CD4-positive, alpha-beta T cell (primary cell): ENCODE measurements at regions not wholly inside any gene's neighbourhood (a gene's known extent, or its start where the extent isn't known, plus 50 kb on each side); places are given as distances from the start of the nearest gene placed in this dataset.

ENCODE experiments used
- ATAC-seq: fragments of 200-7000 bp; cut with Tn5 transposase; one replicate; pipeline ENCODE4 v1.10.0; 2022; ENCODE audit warnings: mild to moderate bottlenecking; ENCODE audit not compliant: poor library complexity
- CTCF ChIA-PET: fragments of 350-600 bp; sonication (Branson Sonifier 250); formaldehyde crosslinking; loops from one replicate; lab custom pipeline; 2021; ENCODE audit warnings: antibody characterized with exemption, inconsistent platforms; lab: Charles Lee
- POLR2A ChIA-PET: fragments of 350-600 bp; sonication (Branson Sonifier 250); formaldehyde crosslinking; loops from one replicate; lab custom pipeline; 2021; ENCODE audit warnings: antibody characterized with exemption, inconsistent platforms; lab: Charles Lee
- DNase-seq, 14 experiments: peaks; one replicate each; pipeline ENCODE4 v3.0.0-alpha.2; 2013 to 2020; ENCODE audit warnings: mixed read lengths in 2 of 14
- H3K27ac ChIP-seq, 2 donors: one replicate each; pipeline versions ENCODE4 v1.5.1 to v1.7.0; 2013; ENCODE audit warnings: low read length in 2 of 2, low read depth in 1 of 2, mild to moderate bottlenecking in 1 of 2
- H3K27me3 ChIP-seq, 2 experiments: 1 replicate in 1 of 2; 2 replicates in 1 of 2; pipeline versions ENCODE4 v1.6.1 to v1.7.0; 2013; ENCODE audit warnings: low read length in 2 of 2, control low read depth in 1 of 2, mild to moderate bottlenecking in 1 of 2, moderate library complexity in 1 of 2; ENCODE audit not compliant: insufficient read depth in 2 of 2, control insufficient read depth in 1 of 2
- H3K36me3 ChIP-seq: one replicate; pipeline ENCODE4 v1.6.1; 2013; ENCODE audit warnings: low read length, control low read depth; ENCODE audit not compliant: insufficient read depth
- H3K4me1 ChIP-seq: one replicate; pipeline ENCODE4 v1.6.1; 2013; ENCODE audit warnings: low read length, control low read depth; ENCODE audit not compliant: insufficient read depth
- H3K4me3 ChIP-seq: one replicate; pipeline ENCODE4 v1.5.1; 2013; ENCODE audit warnings: mild to moderate bottlenecking, low read length, moderate library complexity
- H3K9me3 ChIP-seq, 2 experiments: 1 replicate in 1 of 2; 2 replicates in 1 of 2; pipeline versions ENCODE4 v1.6.1 to v1.7.0; 2013; ENCODE audit warnings: low read length in 2 of 2, mild to moderate bottlenecking in 2 of 2, control low read depth in 1 of 2, moderate library complexity in 1 of 2; ENCODE audit not compliant: control insufficient read depth in 1 of 2, insufficient read depth in 1 of 2
- H3K27ac Mint-ChIP-seq: one replicate; pipeline ENCODE4 v1.8.0; 2020; ENCODE audit warnings: mixed read lengths
- H3K27me3 Mint-ChIP-seq: one replicate; pipeline ENCODE4 v1.8.0; 2021; ENCODE audit warnings: mixed read lengths
- H3K36me3 Mint-ChIP-seq: one replicate; pipeline ENCODE4 v1.8.0; 2021; ENCODE audit warnings: low read depth, mixed read lengths
- H3K4me1 Mint-ChIP-seq: one replicate; pipeline ENCODE4 v1.8.0; 2021; ENCODE audit warnings: low read depth, mixed read lengths
- H3K4me3 Mint-ChIP-seq: one replicate; pipeline ENCODE4 v1.8.0; 2020; ENCODE audit warnings: mild to moderate bottlenecking, mixed read lengths
- H3K9me3 Mint-ChIP-seq: one replicate; pipeline ENCODE4 v1.8.0; 2020; ENCODE audit warnings: mixed read lengths
- intact Hi-C, 2 experiments: fragments of 100-400 bp; cut with DNase I in 1 of 2; cut with micrococcal nuclease in 1 of 2; formaldehyde crosslinking; loops; one replicate each; pipeline versions ENCODE4 v1.15.1 to v1.9.0; 2023 to 2025; cut with DNase I, micrococcal nuclease
- TF ChIP-seq, protein P1 (sequence below): fragments of 200-600 bp; IDR thresholded peaks from one replicate; pipeline ENCODE4 v1.8.0; 2022; ENCODE audit warnings: antibody characterized with exemption, mild to moderate bottlenecking

DNA sequence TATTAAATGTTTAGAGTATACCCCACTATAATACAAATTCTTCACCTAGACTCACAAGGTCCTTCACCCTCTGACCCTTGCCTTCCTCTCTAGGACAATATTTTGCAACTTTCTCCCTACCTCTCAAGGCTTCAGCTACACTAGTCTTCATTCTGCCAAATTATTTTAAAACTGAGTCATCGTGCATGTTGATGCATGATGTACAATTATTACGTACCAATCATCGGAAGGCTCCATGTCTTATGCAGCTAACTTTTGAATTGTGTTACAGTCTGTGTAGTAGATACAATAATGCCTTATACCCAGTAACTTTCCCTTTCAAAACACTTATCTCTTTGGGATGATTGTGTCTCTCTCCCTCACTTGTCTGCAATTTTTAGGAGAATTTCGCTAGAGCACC, 98.5 kb upstream of the ROBO2 start:
- no peak for ATAC-seq
- TF ChIP-seq, protein P1, sequence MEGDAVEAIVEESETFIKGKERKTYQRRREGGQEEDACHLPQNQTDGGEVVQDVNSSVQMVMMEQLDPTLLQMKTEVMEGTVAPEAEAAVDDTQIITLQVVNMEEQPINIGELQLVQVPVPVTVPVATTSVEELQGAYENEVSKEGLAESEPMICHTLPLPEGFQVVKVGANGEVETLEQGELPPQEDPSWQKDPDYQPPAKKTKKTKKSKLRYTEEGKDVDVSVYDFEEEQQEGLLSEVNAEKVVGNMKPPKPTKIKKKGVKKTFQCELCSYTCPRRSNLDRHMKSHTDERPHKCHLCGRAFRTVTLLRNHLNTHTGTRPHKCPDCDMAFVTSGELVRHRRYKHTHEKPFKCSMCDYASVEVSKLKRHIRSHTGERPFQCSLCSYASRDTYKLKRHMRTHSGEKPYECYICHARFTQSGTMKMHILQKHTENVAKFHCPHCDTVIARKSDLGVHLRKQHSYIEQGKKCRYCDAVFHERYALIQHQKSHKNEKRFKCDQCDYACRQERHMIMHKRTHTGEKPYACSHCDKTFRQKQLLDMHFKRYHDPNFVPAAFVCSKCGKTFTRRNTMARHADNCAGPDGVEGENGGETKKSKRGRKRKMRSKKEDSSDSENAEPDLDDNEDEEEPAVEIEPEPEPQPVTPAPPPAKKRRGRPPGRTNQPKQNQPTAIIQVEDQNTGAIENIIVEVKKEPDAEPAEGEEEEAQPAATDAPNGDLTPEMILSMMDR = no peak

DNA sequence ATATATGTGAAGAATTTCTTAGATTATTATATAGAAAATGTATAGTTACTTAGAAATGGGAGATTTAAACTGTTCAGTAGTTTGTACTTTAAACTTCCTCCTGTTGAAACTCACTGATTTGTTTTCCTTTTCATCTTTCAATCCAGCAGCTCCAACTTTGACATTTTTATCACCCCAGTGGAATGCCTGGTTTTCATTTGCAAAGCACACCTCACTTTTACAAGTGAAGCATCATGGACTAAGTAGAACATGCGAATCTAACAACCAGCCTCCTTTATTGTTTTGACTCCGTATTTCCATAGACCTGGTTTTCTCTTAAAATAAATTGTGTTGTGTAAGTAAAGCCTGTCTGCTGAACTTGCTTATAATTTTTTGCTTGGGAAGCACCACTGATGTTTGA, 97.8 kb upstream of the ROBO2 start:
- Mint-ChIP-seq H3K4me3 (no peak overlapping the region), H3K36me3 (no peaks in the 10 kb centered on the region), H3K4me1 (no peaks in the 10 kb centered on the region), H3K27me3 (no peaks in the 10 kb centered on the region), H3K9me3 (peaks cover 7% of the 10 kb centered on the region), H3K27ac (no peak overlapping the region)
- Histone ChIP-seq H3K27me3 (no peaks in the 10 kb centered on the region), H3K9me3 (peaks cover 10 to 13% of the 10 kb centered on the region in 2 experiments), H3K4me3 (no peak overlapping the region), H3K36me3 (no peaks in the 10 kb centered on the region), H3K4me1 (no peaks in the 10 kb centered on the region), H3K27ac (no peak overlapping the region)
- ATAC-seq = no peak
- ChIA-PET CTCF (no interaction called here), POLR2A (no interaction called here)
- no peak for DNase-seq
- TF ChIP-seq, protein P1 = no peak
- intact Hi-C loops = no loop called here

More for the DNA sequence above, 98.5 kb upstream of the ROBO2 start:
- Histone ChIP-seq H3K4me3 (no peak overlapping the region), H3K9me3 (peaks cover 7 to 13% of the 10 kb centered on the region in 2 experiments), H3K27ac (no peak overlapping the region), H3K36me3 (no peaks in the 10 kb centered on the region), H3K27me3 (no peaks in the 10 kb centered on the region), H3K4me1 (no peaks in the 10 kb centered on the region)
- no peaks in the 10 kb centered on the region for H3K27me3 Mint-ChIP-seq
- no peak for DNase-seq
- H3K4me1 Mint-ChIP-seq = no peaks in the 10 kb centered on the region
- H3K9me3 Mint-ChIP-seq = peaks cover 5% of the 10 kb centered on the region
- ChIA-PET CTCF (no interaction called here), POLR2A (no interaction called here)
- intact Hi-C loops = no loop called here
- no peak overlapping the region for H3K4me3 Mint-ChIP-seq
- H3K27ac Mint-ChIP-seq = no peak overlapping the region
- H3K36me3 Mint-ChIP-seq = no peaks in the 10 kb centered on the region

DNA sequence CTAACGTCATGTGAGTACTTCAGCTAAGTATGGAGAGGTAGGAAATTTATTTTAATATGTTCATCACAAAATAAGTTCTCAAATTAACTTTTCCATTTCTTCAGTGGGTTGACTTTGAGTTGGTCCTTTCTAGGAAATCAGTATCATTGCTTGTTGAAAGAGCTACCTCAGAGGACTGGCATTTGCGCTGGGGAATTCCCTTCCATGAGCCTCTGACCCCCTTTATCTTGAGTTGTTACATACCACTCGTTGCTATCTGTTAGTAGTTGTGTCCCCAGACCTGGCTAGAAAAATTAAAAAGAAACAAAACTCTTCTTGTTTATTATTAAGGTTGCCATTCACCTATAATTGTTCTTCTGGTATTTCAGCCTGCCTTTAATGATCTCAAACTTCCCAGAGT, 96.8 kb upstream of the ROBO2 start:
- H3K4me1 Mint-ChIP-seq = no peaks in the 10 kb centered on the region
- no peaks in the 10 kb centered on the region for H3K36me3 ChIP-seq
- TF ChIP-seq, protein P1 = no peak
- H3K4me1 ChIP-seq = no peaks in the 10 kb centered on the region
- ChIA-PET CTCF (no interaction called here), POLR2A (no interaction called here)
- intact Hi-C loops = no loop called here
- H3K36me3 Mint-ChIP-seq = no peaks in the 10 kb centered on the region
- H3K27me3 ChIP-seq = no peaks in the 10 kb centered on the region
- no peak overlapping the region for H3K27ac Mint-ChIP-seq
- H3K4me3 ChIP-seq = no peak overlapping the region
- H3K4me3 Mint-ChIP-seq = no peak overlapping the region
- no peak overlapping the region for H3K27ac ChIP-seq
- peaks cover 10 to 12% of the 10 kb centered on the region in 2 experiments for H3K9me3 ChIP-seq
- H3K9me3 Mint-ChIP-seq = peaks cover 7% of the 10 kb centered on the region
- no peak for DNase-seq
- no peaks in the 10 kb centered on the region for H3K27me3 Mint-ChIP-seq
- ATAC-seq = no peak
